Activated naive CD8-positive, alpha-beta T cell treated with anti-CD3 and anti-CD28 coated beads, Interleukin-2, amount 10 ng/mL, durations not matched to agents 7 days and 5 days (primary cell): ENCODE measurements at regions not wholly inside any gene's neighbourhood (a gene's known extent, or its start where the extent isn't known, plus 50 kb on each side); places are given as distances from the start of the nearest gene placed in this dataset.
"Not testable (repeated sequence)": the region's sequence is repeated elsewhere in the genome, so short reads cannot be mapped to it uniquely, and the experiment has no call there.

ENCODE experiments used
- ATAC-seq: fragments of 150-1000 bp; cut with Tn5 transposase; one replicate; pipeline ENCODE4 v1.10.0; 2021; ENCODE audit warnings: low read depth, moderate library complexity
- POLR2A ChIA-PET: fragments of 350-600 bp; sonication (Branson Sonifier 250); formaldehyde crosslinking; loops from one replicate; lab custom pipeline; 2021; ENCODE audit warnings: antibody characterized with exemption; lab: Charles Lee
- DNase-seq: peaks from one replicate; pipeline ENCODE4 v3.0.0; 2021
- H3K27ac Mint-ChIP-seq: one replicate; pipeline ENCODE4 v1.8.0; 2022; ENCODE audit warnings: mild to moderate bottlenecking, mixed read lengths
- H3K27me3 Mint-ChIP-seq: one replicate; pipeline ENCODE4 v1.8.0; 2022; ENCODE audit warnings: mild to moderate bottlenecking, moderate library complexity, mixed read lengths
- H3K36me3 Mint-ChIP-seq: one replicate; pipeline ENCODE4 v1.8.0; 2021; ENCODE audit warnings: mild to moderate bottlenecking, mixed read lengths
- H3K4me1 Mint-ChIP-seq: one replicate; pipeline ENCODE4 v1.8.0; 2021; ENCODE audit warnings: mixed read lengths
- H3K4me3 Mint-ChIP-seq: one replicate; pipeline ENCODE4 v1.8.0; 2022; ENCODE audit warnings: mild to moderate bottlenecking, moderate library complexity, mixed read lengths
- H3K9me3 Mint-ChIP-seq: one replicate; pipeline ENCODE4 v1.8.0; 2021; ENCODE audit warnings: mixed read lengths

DNA sequence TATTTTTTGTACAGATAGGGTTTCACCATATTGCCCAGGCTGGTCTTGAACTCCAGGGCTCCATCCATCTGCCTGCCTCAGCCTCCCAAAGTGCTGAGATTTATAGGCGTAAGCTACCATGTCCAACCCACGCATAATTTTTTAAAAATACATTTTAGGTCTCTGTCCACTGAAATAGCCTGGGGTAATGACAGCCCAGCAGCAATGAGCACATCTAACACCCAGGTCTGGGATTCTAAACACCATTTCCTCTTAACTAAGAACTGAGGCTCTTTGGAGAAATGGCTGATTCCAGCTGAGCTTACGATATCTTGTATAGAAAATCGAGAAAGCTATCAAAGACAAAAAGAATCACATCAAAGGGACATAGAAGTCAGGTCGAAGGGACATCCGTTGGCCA is 245.3 kb downstream of the PARN start:
- DNase-seq (no peak), ATAC-seq (no peak)
- Mint-ChIP-seq H3K4me3 (no peak overlapping the region), H3K36me3 (no peaks in the 10 kb centered on the region), H3K4me1 (no peaks in the 10 kb centered on the region), H3K9me3 (no peaks in the 10 kb centered on the region), H3K27me3 (no peaks in the 10 kb centered on the region), H3K27ac (no peak overlapping the region)
- POLR2A ChIA-PET: no interaction called here

DNA sequence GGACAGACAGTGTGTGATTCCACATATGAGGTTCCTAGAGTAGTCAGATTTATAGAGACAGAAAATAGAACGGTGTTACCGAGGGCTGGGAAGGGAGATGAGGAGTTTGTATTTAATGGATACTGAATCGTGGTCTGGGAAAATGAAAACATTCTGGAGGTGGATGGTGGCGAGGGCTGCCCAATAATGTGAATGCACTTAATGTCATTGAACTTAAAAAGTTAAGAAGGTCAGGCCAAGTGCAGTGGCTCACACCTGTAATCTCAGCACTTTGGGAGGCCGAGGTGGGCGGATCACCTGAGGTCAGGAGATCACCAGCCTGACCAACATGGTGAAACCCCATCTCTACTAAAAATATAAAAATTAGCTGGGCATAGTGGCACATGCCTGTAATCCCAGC is 246.2 kb downstream of the PARN start:
- H3K9me3 Mint-ChIP-seq, ATAC-seq, H3K27ac Mint-ChIP-seq, H3K4me1 Mint-ChIP-seq, H3K27me3 Mint-ChIP-seq, POLR2A ChIA-PET, DNase-seq, H3K36me3 Mint-ChIP-seq, H3K4me3 Mint-ChIP-seq: not testable (repeated sequence)

DNA sequence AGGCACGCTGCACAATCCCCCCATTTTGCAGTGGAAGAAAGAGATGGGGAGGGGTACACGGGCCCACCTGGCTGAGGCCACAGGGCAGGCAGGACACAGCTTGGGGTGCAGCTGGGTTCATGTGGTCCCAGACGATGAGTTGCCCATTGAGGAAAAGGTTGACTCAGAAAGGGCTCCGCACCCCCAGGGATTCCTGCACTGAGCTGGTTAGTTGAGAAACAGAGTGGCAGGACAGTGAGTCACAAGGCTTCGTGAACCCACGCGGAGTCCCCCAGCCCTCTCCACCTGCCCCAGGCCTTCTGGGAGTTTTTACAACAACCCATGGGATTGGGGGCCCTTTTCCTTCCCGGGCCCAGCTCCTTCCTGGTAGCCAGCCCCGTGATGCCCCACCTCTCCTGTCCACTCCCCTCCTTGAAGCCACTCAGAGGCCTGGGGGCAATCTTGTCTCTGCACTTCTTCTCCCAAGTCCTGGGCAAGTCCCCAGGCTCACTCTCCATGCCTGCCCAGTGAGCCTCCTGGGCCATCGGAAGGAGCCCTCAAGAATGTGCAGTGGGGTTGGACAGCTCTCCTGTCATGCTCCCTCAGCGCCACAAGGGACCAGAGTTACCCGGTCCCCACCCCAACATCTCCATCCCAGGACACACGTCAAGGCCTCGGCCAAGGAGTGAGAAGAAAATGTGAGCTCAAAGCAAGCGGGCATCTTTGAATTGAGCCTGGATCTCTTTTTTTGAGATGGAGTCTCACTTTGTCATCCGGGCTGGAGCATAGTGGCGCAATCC is 251.2 kb downstream of the PARN start:
- ATAC-seq (no peak), DNase-seq (no peak)
- no peaks in the 10 kb centered on the region for H3K9me3 Mint-ChIP-seq
- H3K27ac Mint-ChIP-seq: no peak overlapping the region
- no peaks in the 10 kb centered on the region for H3K36me3 Mint-ChIP-seq
- no peaks in the 10 kb centered on the region for H3K27me3 Mint-ChIP-seq
- POLR2A ChIA-PET: no interaction called here
- H3K4me3 Mint-ChIP-seq: no peak overlapping the region
- H3K4me1 Mint-ChIP-seq: peaks cover 4% of the 10 kb centered on the region

DNA sequence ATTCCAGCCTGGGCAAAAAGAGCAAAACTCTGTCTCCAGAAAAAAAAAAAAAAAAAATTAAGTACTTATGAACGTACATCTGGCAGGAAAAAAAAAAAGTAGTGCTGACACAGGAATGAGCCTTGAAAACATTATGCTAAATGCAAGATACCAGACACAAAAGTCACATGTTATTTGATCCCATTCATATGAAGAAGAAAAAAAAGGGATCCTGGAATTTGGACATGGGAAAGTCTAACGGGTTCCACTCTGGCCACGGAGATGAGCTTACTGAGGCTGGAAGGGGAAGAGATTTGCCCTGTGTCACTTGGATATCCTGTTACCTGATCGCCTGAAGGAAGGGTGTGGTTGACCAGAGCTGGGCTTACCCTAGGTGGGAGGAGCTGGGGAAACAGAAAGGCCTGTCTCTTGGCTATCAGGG is 251.9 kb downstream of the PARN start:
- no peak for ATAC-seq
- Mint-ChIP-seq H3K27ac (no peak overlapping the region), H3K9me3 (no peaks in the 10 kb centered on the region), H3K36me3 (no peaks in the 10 kb centered on the region), H3K27me3 (no peaks in the 10 kb centered on the region), H3K4me3 (no peak overlapping the region), H3K4me1 (peaks cover 4% of the 10 kb centered on the region)
- POLR2A ChIA-PET: no interaction called here
- DNase-seq: no peak

DNA sequence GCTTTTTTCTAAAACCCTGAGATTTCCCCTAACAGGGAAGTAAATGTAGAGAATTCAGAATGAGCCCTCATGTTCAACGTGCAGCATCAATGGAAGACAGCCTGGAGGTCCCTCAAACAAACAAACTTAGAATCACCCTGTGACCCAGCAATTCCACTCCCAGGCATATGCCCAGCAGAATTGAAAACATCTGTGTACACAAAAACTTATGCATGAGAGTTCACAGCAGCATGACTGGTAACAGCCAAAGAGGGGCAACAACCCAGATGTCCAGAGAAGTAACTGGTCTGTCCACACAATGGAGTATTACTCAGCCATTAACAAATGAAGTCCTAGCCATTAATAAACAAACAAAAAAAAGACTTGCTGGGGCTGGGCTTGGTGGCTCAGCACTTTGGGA is 252.7 kb downstream of the PARN start:
- Mint-ChIP-seq H3K4me1 (peaks cover 4% of the 10 kb centered on the region), H3K9me3 (no peaks in the 10 kb centered on the region), H3K36me3 (no peaks in the 10 kb centered on the region), H3K27me3 (no peaks in the 10 kb centered on the region), H3K4me3 (no peak overlapping the region), H3K27ac (no peak overlapping the region)
- POLR2A ChIA-PET: no interaction called here
- DNase-seq: no peak
- ATAC-seq: no peak

DNA sequence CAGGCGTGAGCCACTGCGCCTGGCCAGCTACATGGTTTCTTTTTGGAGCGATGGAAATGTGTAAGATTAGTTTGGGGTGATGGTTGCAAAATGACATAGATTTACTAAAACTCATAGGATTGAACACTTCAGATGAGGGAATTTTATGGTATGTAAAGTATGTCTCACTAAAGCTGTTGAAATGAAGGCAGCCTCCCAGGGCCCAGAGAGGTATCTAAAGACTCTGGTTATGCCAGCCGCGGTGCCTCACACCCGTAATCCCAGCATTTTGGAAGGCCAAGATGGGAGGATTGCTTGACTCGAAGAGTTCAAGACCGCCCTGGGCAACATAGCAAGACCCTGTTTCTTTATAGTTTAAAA is 254.9 kb downstream of the PARN start:
- Mint-ChIP-seq H3K4me3 (no peak overlapping the region), H3K27me3 (no peaks in the 10 kb centered on the region), H3K36me3 (no peaks in the 10 kb centered on the region), H3K27ac (no peak overlapping the region), H3K4me1 (peaks cover 4% of the 10 kb centered on the region), H3K9me3 (no peaks in the 10 kb centered on the region)
- ATAC-seq (no peak), DNase-seq (no peak)
- POLR2A ChIA-PET: no interaction called here

DNA sequence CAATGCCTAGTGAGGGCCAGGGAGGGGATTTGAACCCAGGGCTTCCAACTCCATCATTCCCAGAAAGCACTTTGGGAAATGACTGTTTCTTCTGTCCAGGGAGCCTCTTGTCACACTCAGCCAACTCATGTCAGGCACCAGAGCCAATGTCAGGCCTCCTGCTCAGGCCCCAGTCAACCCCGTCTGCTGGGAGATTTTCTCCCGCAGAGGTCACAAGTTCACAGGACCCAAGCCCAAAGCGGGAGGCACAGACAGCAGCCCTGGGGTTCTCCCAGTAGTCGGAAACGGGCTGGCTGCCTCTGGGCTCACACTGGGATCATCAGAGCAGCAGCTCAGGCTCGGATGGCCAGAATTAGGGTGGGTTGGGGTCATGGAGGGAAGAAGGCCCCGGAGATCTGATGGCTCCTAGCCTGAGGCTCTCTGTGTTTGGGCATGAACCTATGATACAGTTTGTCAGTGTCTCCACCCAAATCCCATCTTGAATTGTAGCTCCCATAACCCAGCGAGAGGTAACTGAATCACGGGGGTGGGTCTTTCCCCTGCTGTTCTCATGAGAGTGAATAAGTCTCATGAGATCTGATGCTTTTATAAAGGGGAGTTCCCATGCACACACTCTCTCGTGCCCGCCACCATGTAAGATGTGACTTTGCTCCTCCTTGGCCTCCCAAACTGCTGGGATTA is 255.5 kb downstream of the PARN start:
- Mint-ChIP-seq H3K9me3 (no peaks in the 10 kb centered on the region), H3K27ac (no peak overlapping the region), H3K27me3 (no peaks in the 10 kb centered on the region), H3K4me1 (peaks cover 4% of the 10 kb centered on the region), H3K36me3 (no peaks in the 10 kb centered on the region), H3K4me3 (no peak overlapping the region)
- no peak for DNase-seq
- POLR2A ChIA-PET: no interaction called here
- ATAC-seq: no peak

DNA sequence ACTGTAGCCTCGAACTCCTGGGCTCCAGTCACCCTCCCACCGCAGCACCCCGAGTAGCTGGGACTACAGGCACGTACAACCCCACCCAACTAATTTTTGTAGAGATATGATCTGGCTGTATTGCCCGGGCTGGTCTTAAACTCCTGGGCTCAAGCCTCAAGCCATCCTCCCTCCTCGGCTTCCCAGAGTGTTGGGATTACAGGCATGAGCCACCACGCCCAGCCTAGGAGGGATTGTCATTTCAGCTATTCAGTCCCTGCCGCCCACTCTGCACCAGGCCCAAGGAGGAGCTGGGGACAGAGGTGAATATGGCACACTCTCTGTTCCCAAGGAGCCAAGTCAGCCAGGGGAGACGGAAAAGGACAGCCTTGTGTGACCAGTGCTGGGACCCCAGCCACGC is 256.2 kb downstream of the PARN start:
- H3K36me3 Mint-ChIP-seq: no peaks in the 10 kb centered on the region

DNA sequence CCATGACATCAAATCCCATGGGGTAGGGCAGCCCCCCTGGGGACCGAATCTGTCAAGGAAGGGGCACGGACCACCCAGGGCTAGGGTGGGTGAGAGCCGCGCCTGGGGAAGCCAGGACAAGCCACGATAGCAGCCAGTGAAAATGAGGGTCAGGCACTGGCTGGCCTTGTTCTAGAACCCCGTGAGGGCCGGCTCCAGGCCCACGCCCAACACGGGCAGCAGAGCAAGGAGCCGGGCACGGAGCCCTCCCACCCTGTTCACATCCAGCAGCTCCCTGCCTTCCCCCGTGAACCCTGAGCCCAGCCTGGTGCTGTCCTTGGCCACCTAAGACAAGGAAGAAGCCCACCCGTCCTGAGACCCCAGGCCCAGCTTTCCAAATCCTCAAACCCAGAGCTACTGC is 256.7 kb downstream of the PARN start:
- Mint-ChIP-seq H3K4me3 (no peak overlapping the region), H3K36me3 (no peaks in the 10 kb centered on the region), H3K9me3 (no peaks in the 10 kb centered on the region), H3K27me3 (no peaks in the 10 kb centered on the region), H3K4me1 (peaks cover 4% of the 10 kb centered on the region), H3K27ac (no peak overlapping the region)
- ATAC-seq: no peak
- POLR2A ChIA-PET: no interaction called here
- DNase-seq: no peak

More for the DNA sequence above, 256.2 kb downstream of the PARN start:
- H3K4me3 Mint-ChIP-seq: no peak overlapping the region
- no peaks in the 10 kb centered on the region for H3K27me3 Mint-ChIP-seq
- peaks cover 4% of the 10 kb centered on the region for H3K4me1 Mint-ChIP-seq
- POLR2A ChIA-PET: no interaction called here
- no peak overlapping the region for H3K27ac Mint-ChIP-seq
- DNase-seq (no peak), ATAC-seq (no peak)
- H3K9me3 Mint-ChIP-seq: no peaks in the 10 kb centered on the region

DNA sequence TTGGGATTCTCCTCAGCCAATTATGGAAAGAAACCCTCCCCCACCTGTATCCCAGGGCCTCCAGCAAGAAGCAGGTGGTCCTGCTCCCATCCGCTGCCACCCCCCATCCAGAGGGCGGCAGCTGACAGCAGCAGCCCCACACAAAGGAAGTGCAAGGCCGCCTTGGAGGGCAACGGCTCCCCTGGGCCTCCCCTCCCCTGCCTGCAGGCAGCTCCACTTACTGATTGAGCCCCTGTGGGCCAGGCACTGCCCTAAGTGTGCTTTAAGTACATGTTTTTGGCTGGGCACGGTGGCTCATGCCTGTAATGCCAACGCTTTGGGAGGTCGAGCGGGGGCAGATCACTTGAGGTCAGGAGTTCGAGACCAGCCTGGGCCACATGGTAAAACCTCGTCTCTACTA is 257.6 kb downstream of the PARN start:
- H3K4me1 Mint-ChIP-seq: no peaks in the 10 kb centered on the region
- no peaks in the 10 kb centered on the region for H3K9me3 Mint-ChIP-seq
- H3K27ac Mint-ChIP-seq: no peak overlapping the region
- no peak for ATAC-seq
- no peaks in the 10 kb centered on the region for H3K36me3 Mint-ChIP-seq
- DNase-seq: no peak
- H3K4me3 Mint-ChIP-seq: no peak overlapping the region
- H3K27me3 Mint-ChIP-seq: no peaks in the 10 kb centered on the region
- POLR2A ChIA-PET: no interaction called here

DNA sequence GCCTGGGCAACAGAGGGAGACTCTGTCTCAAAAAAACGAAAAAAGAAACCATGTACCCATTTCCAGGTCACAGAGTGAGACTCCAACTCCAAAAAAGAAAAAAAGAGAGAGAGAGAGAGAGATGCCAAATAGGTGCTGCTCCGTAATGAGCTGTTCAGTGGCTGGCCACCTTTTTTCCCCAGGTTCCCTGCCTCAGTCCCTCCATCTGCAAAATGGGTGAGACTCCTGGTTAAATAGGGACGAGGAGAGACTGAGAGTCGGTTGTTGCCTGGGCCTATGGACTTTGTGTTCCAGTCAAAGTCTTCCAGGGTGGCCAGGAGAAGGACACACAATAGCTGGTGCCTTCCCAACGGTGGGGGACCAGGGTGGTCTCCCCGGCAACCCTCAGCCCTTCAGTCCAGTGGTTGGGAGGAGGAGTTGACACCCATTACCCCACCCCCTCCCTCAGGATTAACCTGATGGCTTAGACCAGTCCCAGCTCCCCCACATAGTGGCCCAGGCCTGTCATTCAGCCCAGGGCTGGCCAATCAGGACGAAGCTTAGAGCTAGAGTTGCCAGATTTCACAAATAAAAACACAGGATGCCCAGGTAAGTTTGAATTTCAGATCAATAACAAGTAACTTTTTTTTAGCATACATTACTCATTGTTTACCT is 258.2 kb downstream of the PARN start:
- no peak for DNase-seq
- POLR2A ChIA-PET: no interaction called here
- no peak for ATAC-seq
- no peaks in the 10 kb centered on the region for H3K4me1 Mint-ChIP-seq
- H3K36me3 Mint-ChIP-seq: no peaks in the 10 kb centered on the region
- no peak overlapping the region for H3K27ac Mint-ChIP-seq
- H3K27me3 Mint-ChIP-seq: no peaks in the 10 kb centered on the region
- no peaks in the 10 kb centered on the region for H3K9me3 Mint-ChIP-seq
- H3K4me3 Mint-ChIP-seq: no peak overlapping the region

DNA sequence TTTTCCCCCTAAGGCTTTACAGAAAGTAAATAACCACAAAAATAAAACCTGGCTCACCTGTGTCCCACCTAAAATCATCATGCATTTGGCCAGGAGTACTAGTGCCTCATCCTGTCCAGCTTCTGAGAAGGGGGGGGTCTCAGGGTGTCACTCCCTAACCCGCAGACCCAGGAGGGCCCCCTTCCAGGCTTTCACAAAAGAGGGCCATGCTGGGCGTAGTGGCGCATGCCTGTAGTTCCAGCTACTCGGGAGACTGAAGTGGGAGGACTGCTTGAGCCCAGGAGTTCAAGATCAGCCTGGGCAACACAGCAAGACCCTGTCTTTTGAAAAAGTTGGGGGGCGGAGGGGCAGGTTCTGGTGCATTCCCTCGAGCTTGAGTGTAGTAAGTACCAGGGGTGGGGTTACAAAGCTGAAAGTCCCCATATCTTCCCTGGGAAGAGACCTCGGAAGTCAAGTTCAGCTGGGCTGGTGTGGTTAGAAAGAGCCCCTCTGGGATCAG is 259.3 kb downstream of the PARN start:
- Mint-ChIP-seq H3K4me3 (no peak overlapping the region), H3K27me3 (no peaks in the 10 kb centered on the region), H3K36me3 (no peaks in the 10 kb centered on the region), H3K27ac (no peak overlapping the region), H3K4me1 (no peaks in the 10 kb centered on the region), H3K9me3 (no peaks in the 10 kb centered on the region)
- POLR2A ChIA-PET: no interaction called here
- DNase-seq: no peak
- no peak for ATAC-seq

DNA sequence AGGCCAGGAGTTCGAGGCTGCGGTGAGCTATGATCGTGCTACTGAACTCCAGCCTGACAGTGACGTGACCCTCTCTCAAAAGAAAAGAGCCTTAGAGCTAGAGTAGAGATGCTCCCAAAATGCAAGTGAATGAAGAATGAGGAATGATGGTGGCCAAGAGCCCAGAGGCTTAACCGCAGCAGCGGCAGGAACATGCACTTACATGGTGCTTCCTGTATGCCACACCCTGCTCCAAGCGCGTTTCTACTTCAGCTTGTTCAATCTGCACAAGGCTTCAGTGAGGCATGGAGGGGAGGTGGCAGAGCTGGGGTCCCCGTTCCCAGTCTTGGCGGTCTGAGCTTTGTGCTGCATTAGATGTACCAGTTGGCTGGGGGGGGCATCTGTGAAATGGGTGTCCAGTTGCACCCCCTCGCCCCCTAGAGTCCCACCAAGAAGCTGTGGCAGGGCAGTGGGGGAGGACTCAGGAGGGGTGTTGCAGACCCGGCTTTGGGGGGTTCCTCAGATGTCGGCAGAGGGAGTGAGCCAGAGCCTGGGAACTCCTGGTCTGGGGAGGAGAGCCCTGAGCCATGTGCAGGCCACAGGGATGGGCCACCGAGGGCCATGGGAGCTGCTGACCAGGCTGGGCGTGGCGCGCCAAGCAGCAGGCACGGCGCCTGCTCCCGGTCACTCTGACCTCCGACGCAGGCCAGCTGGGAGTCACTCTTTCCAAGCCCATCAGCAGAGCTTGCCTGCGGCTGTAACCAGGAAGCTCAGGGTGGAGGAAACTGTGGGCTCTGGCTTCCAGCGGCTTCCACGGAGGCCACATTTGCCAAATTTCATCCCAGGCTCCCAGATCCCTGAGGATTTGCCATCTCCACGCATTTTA is 260.1 kb downstream of the PARN start:
- Mint-ChIP-seq H3K4me1 (no peaks in the 10 kb centered on the region), H3K4me3 (no peak overlapping the region), H3K9me3 (no peaks in the 10 kb centered on the region), H3K27ac (no peak overlapping the region), H3K27me3 (no peaks in the 10 kb centered on the region), H3K36me3 (no peaks in the 10 kb centered on the region)
- ATAC-seq (no peak), DNase-seq (no peak)
- POLR2A ChIA-PET: no interaction called here
